Upper lobe of left lung (tissue), 4 donors: ENCODE measurements at regions not wholly inside any gene's neighbourhood (a gene's known extent, or its start where the extent isn't known, plus 50 kb on each side); places are given as distances from the start of the nearest gene placed in this dataset.

ENCODE experiments used
- EP300 ChIP-seq, 4 donors: sonication (generic); formaldehyde crosslinking; IDR thresholded peaks; one replicate each; pipeline ENCODE4 v1.5.1; 2017; ENCODE audit warnings: antibody characterized with exemption in 4 of 4, control low read depth in 2 of 4
- POLR2A ChIP-seq, 4 donors: fragments of 450-650 bp; IDR thresholded peaks; one replicate each; pipeline ENCODE4 v1.5.1; 2016 to 2017; ENCODE audit warnings: antibody characterized with exemption in 4 of 4, mild to moderate bottlenecking in 2 of 4

GRCh38 chr2:59389240-59389639 is 1148.1 kb upstream of the FANCL start:
- TF ChIP-seq EP300 (IDR thresholded peaks at IDR 0.05) (no peak), POLR2A (IDR thresholded peaks at IDR 0.05) (no peak)
